Endothelial cell of umbilical vein (primary cell): ENCODE measurements at regions not wholly inside any gene's neighbourhood (a gene's known extent, or its start where the extent isn't known, plus 50 kb on each side); places are given as distances from the start of the nearest gene placed in this dataset.

ENCODE experiments used
- BruUV-seq: library from RNA; stranded (reverse); fragments of 400-500 nt; replicated peaks from 2 replicates; lab custom pipeline; 2021; lab: Mats Ljungman, UMichigan
- CTCF ChIA-PET: fragments of 300-600, 350-600 bp; sonication (Branson Sonifier 250); formaldehyde crosslinking; loops from one replicate; lab custom pipeline; 2021; ENCODE audit warnings: antibody characterized with exemption, inconsistent platforms; lab: Charles Lee
- POLR2A ChIA-PET: fragments of 300-600, 350-600 bp; sonication (Branson Sonifier 250); formaldehyde crosslinking; loops from one replicate; lab custom pipeline; 2021; ENCODE audit warnings: antibody characterized with exemption, inconsistent platforms; lab: Charles Lee
- DNase-seq: peaks from one replicate; pipeline ENCODE4 v3.0.0-alpha.2; 2011; ENCODE audit warnings: low read depth, low spot score
- FAIRE-seq: peaks from 2 replicates; lab custom pipeline; 2011; peaks lifted over from hg19 to GRCh38; lab: Jason Lieb, UNC
- H2AFZ ChIP-seq: 2 replicates; pipeline ENCODE4 v1.6.0; 2012; ENCODE audit warnings: low read depth, low read length, control low read depth, inconsistent platforms
- H3K27ac ChIP-seq: 2 replicates; pipeline ENCODE4 v1.5.1; 2011; ENCODE audit warnings: low read depth, mild to moderate bottlenecking, control low read depth, low read length, moderate library complexity; ENCODE audit not compliant: insufficient read depth
- H3K27me3 ChIP-seq, 2 experiments: 2 replicates each; pipeline versions ENCODE4 v1.6.0 to v1.6.1; 2011; ENCODE audit warnings: low read length in 2 of 2, mixed read lengths in 1 of 2; ENCODE audit not compliant: control insufficient read depth in 2 of 2, insufficient read depth in 2 of 2
- H3K36me3 ChIP-seq, 2 experiments: 2 replicates in 1 of 2; 3 replicates in 1 of 2; pipeline ENCODE4 v1.5.1; 2011; ENCODE audit warnings: low read length in 2 of 2, mild to moderate bottlenecking in 1 of 2, moderate library complexity in 1 of 2; ENCODE audit not compliant: control insufficient read depth in 2 of 2, insufficient read depth in 2 of 2; ENCODE audit errors: extremely low read depth in 1 of 2
- H3K4me1 ChIP-seq: 3 replicates; pipeline ENCODE4 v1.5.1; 2011; ENCODE audit warnings: mild to moderate bottlenecking, low read length; ENCODE audit not compliant: control insufficient read depth, insufficient read depth; ENCODE audit errors: extremely low read depth
- H3K4me2 ChIP-seq: 2 replicates; pipeline ENCODE4 v1.6.1; 2011; ENCODE audit warnings: low read length, control low read depth, mixed read lengths; ENCODE audit not compliant: insufficient read depth
- H3K4me3 ChIP-seq, 3 experiments: fragments of 200-600 bp in 1 of 3; sonication (generic), shearing (Covaris generic) in 1 of 3; replicated peaks in 1 of 3; 2 replicates each; pipeline ENCODE4 v1.5.1; 2011 to 2016; ENCODE audit warnings: control low read depth in 3 of 3, low read length in 3 of 3, mild to moderate bottlenecking in 2 of 3, inconsistent platforms in 1 of 3, low read depth in 1 of 3, moderate library complexity in 1 of 3; ENCODE audit not compliant: insufficient read depth in 1 of 3
- H3K79me2 ChIP-seq: 2 replicates; pipeline ENCODE4 v1.6.0; 2012; ENCODE audit warnings: low read length, inconsistent platforms; ENCODE audit not compliant: control insufficient read depth, insufficient read depth
- H3K9ac ChIP-seq: replicated peaks from 2 replicates; pipeline ENCODE3; 2011; ENCODE audit warnings: low read length, control low read depth; ENCODE audit not compliant: insufficient read depth; ENCODE audit errors: extremely low read depth
- H3K9me1 ChIP-seq: replicated peaks from 3 replicates; pipeline ENCODE4 v1.6.0; 2011; ENCODE audit warnings: mild to moderate bottlenecking, low read length; ENCODE audit not compliant: control insufficient read depth, insufficient read depth; ENCODE audit errors: extremely low read depth
- H3K9me3 ChIP-seq: replicated peaks from 2 replicates; pipeline ENCODE4 v1.5.1; 2012; ENCODE audit warnings: low read length, inconsistent platforms; ENCODE audit not compliant: control insufficient read depth, insufficient read depth
- H4K20me1 ChIP-seq: replicated peaks from 2 replicates; pipeline ENCODE3; 2011; ENCODE audit warnings: mild to moderate bottlenecking, low read length; ENCODE audit not compliant: control insufficient read depth, insufficient read depth; ENCODE audit errors: extremely low read depth
- CTCF ChIP-seq, 2 donors: IDR thresholded peaks; 1 replicate in 1 of 2; 2 replicates in 1 of 2; pipeline ENCODE4 v1.5.1; 2011; ENCODE audit warnings: low read length in 2 of 2, mild to moderate bottlenecking in 2 of 2, moderate library complexity in 2 of 2, control low read depth in 1 of 2, inconsistent platforms in 1 of 2, low read depth in 1 of 2; ENCODE audit not compliant: insufficient read depth in 1 of 2; ENCODE audit errors: extremely low read depth in 1 of 2
- EZH2 ChIP-seq: IDR thresholded peaks from 2 replicates; pipeline ENCODE4 v1.6.1; 2012; ENCODE audit warnings: borderline replicate concordance, low read depth, mild to moderate bottlenecking, moderate library complexity, low read length, inconsistent platforms; ENCODE audit not compliant: severe bottlenecking
- FOS ChIP-seq: IDR thresholded peaks from 2 replicates; pipeline ENCODE4 v1.6.1; 2011; ENCODE audit warnings: mild to moderate bottlenecking, low read length, moderate library complexity, borderline replicate concordance; ENCODE audit not compliant: insufficient read depth
- GATA2 ChIP-seq: IDR thresholded peaks from 2 replicates; pipeline ENCODE4 v1.7.0; 2011; ENCODE audit warnings: low read depth, mild to moderate bottlenecking, moderate library complexity, mixed read lengths, low read length; ENCODE audit not compliant: insufficient read length, insufficient read depth
- JUN ChIP-seq: IDR thresholded peaks from 2 replicates; pipeline ENCODE4 v1.6.1; 2011; ENCODE audit warnings: borderline replicate concordance, low read depth; ENCODE audit not compliant: insufficient read length, insufficient read depth
- MAX ChIP-seq: IDR thresholded peaks from 2 replicates; pipeline ENCODE4 v1.6.1; 2011; ENCODE audit not compliant: insufficient read depth, insufficient read length
- MYC ChIP-seq: IDR thresholded peaks from one replicate; pipeline ENCODE4 v1.6.1; 2011; ENCODE audit warnings: mild to moderate bottlenecking, low read depth, low read length
- POLR2A ChIP-seq: IDR thresholded peaks from 2 replicates; pipeline ENCODE4 v1.6.1; 2012; ENCODE audit warnings: low read depth, mild to moderate bottlenecking, control low read depth, low read length
- POLR2AphosphoS5 ChIP-seq: IDR thresholded peaks from 2 replicates; pipeline ENCODE4 v1.6.1; 2012; ENCODE audit warnings: low read depth, mild to moderate bottlenecking, control low read depth, low read length, moderate library complexity; ENCODE audit not compliant: insufficient read depth
- dilution Hi-C: fragments of 300-500 bp; cut with MboI; formaldehyde crosslinking; loops from one replicate; pipeline ENCODE4 v1.15.0; 2019; ENCODE audit warnings: low sequenced_read_pairs; ENCODE audit not compliant: extremely low pct_ligation_motif_present
- intact Hi-C: fragments of 100-400 bp; cut with micrococcal nuclease; formaldehyde crosslinking; loops from one replicate; pipeline ENCODE4 v1.10.0; 2022

- H3K9ac ChIP-seq = no peak overlapping the region
- no peak for DNase-seq
- intact Hi-C loops (no loop called here), dilution Hi-C loops (no loop called here)
- ChIA-PET POLR2A (no interaction called here), CTCF (interaction anchor here (0.8 kb wide), 1 partner anchor 12 kb away, joined by 3 read pairs; no protein-coding TSS in a partner anchor)
- H3K27me3 ChIP-seq = no peaks in the 10 kb centered on the region
- FAIRE-seq = no peak
- no peak overlapping the region for H3K4me3 ChIP-seq
- TF ChIP-seq MYC = no peak
- TF ChIP-seq POLR2A = no peak
- TF ChIP-seq GATA2 = no peak
- TF ChIP-seq EZH2 = no peak
- no peak for TF ChIP-seq FOS
- TF ChIP-seq JUN = no peak
- TF ChIP-seq MAX = no peak
- TF ChIP-seq CTCF (IDR thresholded peaks at IDR 0.05; ENCODE audit: extremely low read depth in 1 of 2, insufficient read depth in 1 of 2, low read depth in 1 of 2, low read length in 2 of 2) = no peak
- no peak for TF ChIP-seq POLR2AphosphoS5
- H3K79me2 ChIP-seq = no peaks in the 10 kb centered on the region
- no peaks in the 10 kb centered on the region for H3K9me1 ChIP-seq
- no TSS peak for BruUV-seq
- no peak overlapping the region for H2AFZ ChIP-seq
- H3K4me1 ChIP-seq = peaks cover 8% of the 10 kb centered on the region
- H3K27ac ChIP-seq = no peak overlapping the region
- no peaks in the 10 kb centered on the region for H3K36me3 ChIP-seq
- H3K9me3 ChIP-seq = no peaks in the 10 kb centered on the region
- no peaks in the 10 kb centered on the region for H4K20me1 ChIP-seq
- H3K4me2 ChIP-seq = no peak overlapping the region
These were observed 129.5 kb downstream of the SLC38A6 start for GRCh38 chr14:61110316-61111082.
